IMR-90 (cell line): ENCODE measurements at regions not wholly inside any gene's neighbourhood (a gene's known extent, or its start where the extent isn't known, plus 50 kb on each side); places are given as distances from the start of the nearest gene placed in this dataset.

Source experiments
- ATAC-seq: fragments of 200-7000 bp; cut with Tn5 transposase; 2 replicates; pipeline ENCODE4 v1.9.1; 2020; ENCODE audit warnings: low read depth, mild to moderate bottlenecking, moderate library complexity
- BruUV-seq: library from RNA; stranded (reverse); fragments of 400-500 nt; replicated peaks from 2 replicates; lab custom pipeline; 2021; lab: Mats Ljungman, UMichigan
- CTCF ChIA-PET: fragments of 300-600 bp; formaldehyde crosslinking; extraction: SDS; loops from one replicate; lab custom pipeline; 2021; ENCODE audit warnings: antibody characterized with exemption; lab: Yijun Ruan, JAX
- POLR2A ChIA-PET: fragments of 300-600 bp; sonication (Branson Sonifier 250); formaldehyde crosslinking; loops from one replicate; lab custom pipeline; 2022; ENCODE audit warnings: antibody characterized with exemption; ENCODE audit not compliant: unreplicated experiment; lab: Charles Lee
- DNase-seq: peaks from one replicate; pipeline ENCODE4 v3.0.0; 2013
- H2AFZ ChIP-seq: replicated peaks from 2 replicates; pipeline ENCODE3; 2013; ENCODE audit warnings: low read length, mild to moderate bottlenecking; ENCODE audit not compliant: poor library complexity
- H2AK5ac ChIP-seq: 2 replicates; pipeline ENCODE4 v1.6.1; 2013; ENCODE audit warnings: low read depth, low read length, inconsistent platforms
- H2AK9ac ChIP-seq: replicated peaks from 2 replicates; pipeline ENCODE3; 2013; ENCODE audit warnings: mild to moderate bottlenecking, low read depth, low read length, moderate library complexity; ENCODE audit not compliant: poor library complexity
- H2BK120ac ChIP-seq: 2 replicates; pipeline ENCODE4 v1.6.1; 2013; ENCODE audit warnings: low read depth, low read length, inconsistent platforms
- H2BK15ac ChIP-seq: 3 replicates; pipeline ENCODE4 v1.6.1; 2013; ENCODE audit warnings: low read depth, low read length, inconsistent platforms
- H2BK20ac ChIP-seq: 2 replicates; pipeline ENCODE4 v1.6.1; 2013; ENCODE audit warnings: low read depth, mild to moderate bottlenecking, inconsistent platforms, low read length, moderate library complexity
- H2BK5ac ChIP-seq: 2 replicates; pipeline ENCODE4 v1.6.1; 2013; ENCODE audit warnings: mild to moderate bottlenecking, low read depth, low read length, inconsistent platforms; ENCODE audit not compliant: poor library complexity, severe bottlenecking
- H3K14ac ChIP-seq: replicated peaks from 2 replicates; pipeline ENCODE4 v1.6.1; 2013; ENCODE audit warnings: low read depth, low read length, inconsistent platforms
- H3K18ac ChIP-seq: 2 replicates; pipeline ENCODE4 v1.6.1; 2013; ENCODE audit warnings: low read depth, low read length, control low read depth
- H3K23ac ChIP-seq: 2 replicates; pipeline ENCODE4 v1.6.1; 2013; ENCODE audit warnings: low read depth, low read length, inconsistent platforms
- H3K27ac ChIP-seq: 2 replicates; pipeline ENCODE4 v1.5.1; 2013; ENCODE audit warnings: mild to moderate bottlenecking, control low read depth, low read length; ENCODE audit not compliant: insufficient read depth
- H3K27me3 ChIP-seq: 2 replicates; pipeline ENCODE4 v1.6.1; 2013; ENCODE audit warnings: low read length; ENCODE audit not compliant: control insufficient read depth, insufficient read depth
- H3K36me3 ChIP-seq: 2 replicates; pipeline ENCODE4 v1.6.1; 2013; ENCODE audit warnings: low read length, mixed read lengths; ENCODE audit not compliant: control insufficient read depth, insufficient read depth
- H3K4ac ChIP-seq: 2 replicates; pipeline ENCODE4 v1.6.1; 2013; ENCODE audit warnings: low read depth, low read length, inconsistent platforms
- H3K4me1 ChIP-seq: 2 replicates; pipeline ENCODE4 v1.6.1; 2013; ENCODE audit warnings: low read length, mixed read lengths; ENCODE audit not compliant: control insufficient read depth, insufficient read depth
- H3K4me2 ChIP-seq: 2 replicates; pipeline ENCODE4 v1.6.1; 2013; ENCODE audit warnings: low read depth, mild to moderate bottlenecking, control low read depth, low read length, moderate library complexity
- H3K4me3 ChIP-seq: 2 replicates; pipeline ENCODE4 v1.5.1; 2013; ENCODE audit warnings: low read depth, mild to moderate bottlenecking, control low read depth, low read length, moderate library complexity; ENCODE audit not compliant: insufficient read depth
- H3K56ac ChIP-seq: 2 replicates; pipeline ENCODE4 v1.6.1; 2013; ENCODE audit warnings: low read length, inconsistent platforms; ENCODE audit not compliant: insufficient read depth; ENCODE audit errors: extremely low read depth
- H3K79me1 ChIP-seq, 2 experiments: 2 replicates each; pipeline ENCODE4 v1.6.1; 2013; ENCODE audit warnings: low read length in 2 of 2, inconsistent platforms in 1 of 2, low read depth in 1 of 2
- H3K9ac ChIP-seq: 2 replicates; pipeline ENCODE4 v1.6.1; 2013; ENCODE audit warnings: low read depth, low read length, control low read depth
- H3K9me1 ChIP-seq: 2 replicates; pipeline ENCODE4 v1.6.1; 2013; ENCODE audit warnings: low read length, inconsistent platforms; ENCODE audit not compliant: insufficient read depth
- H3K9me3 ChIP-seq: 2 replicates; pipeline ENCODE4 v1.6.1; 2013; ENCODE audit warnings: low read length; ENCODE audit not compliant: control insufficient read depth, insufficient read depth
- H4K20me1 ChIP-seq: 2 replicates; pipeline ENCODE4 v1.6.1; 2013; ENCODE audit warnings: low read length, inconsistent platforms; ENCODE audit not compliant: insufficient read depth
- H4K5ac ChIP-seq: 2 replicates; pipeline ENCODE4 v1.6.1; 2013; ENCODE audit warnings: mild to moderate bottlenecking, low read depth, low read length, control low read depth
- H4K8ac ChIP-seq, 2 experiments: 2 replicates each; pipeline ENCODE4 v1.6.1; 2013; ENCODE audit warnings: low read depth in 2 of 2, low read length in 2 of 2, control low read depth in 1 of 2, inconsistent platforms in 1 of 2
- H4K91ac ChIP-seq: 2 replicates; pipeline ENCODE4 v1.6.1; 2013; ENCODE audit warnings: low read depth, low read length, inconsistent platforms; ENCODE audit not compliant: insufficient read depth
- BHLHE40 ChIP-seq: fragments of 150-350 bp; IDR thresholded peaks from 2 replicates; pipeline ENCODE4 v1.6.1; 2016; ENCODE audit warnings: mild to moderate bottlenecking, low read depth, low read length
- CEBPB ChIP-seq: IDR thresholded peaks from 2 replicates; pipeline ENCODE4 v1.6.1; 2012; ENCODE audit warnings: low read depth, low read length, improper control_type of control experiment
- CHD1 ChIP-seq: IDR thresholded peaks from 2 replicates; pipeline ENCODE4 v1.6.1; 2012; ENCODE audit warnings: low read depth, low read length, improper control_type of control experiment
- FOS ChIP-seq: fragments of 150-350 bp; IDR thresholded peaks from 2 replicates; pipeline ENCODE4 v1.6.1; 2016; ENCODE audit warnings: low read depth, low read length
- MAFK ChIP-seq: IDR thresholded peaks from 2 replicates; pipeline ENCODE4 v1.6.1; 2012; ENCODE audit warnings: low read depth, low read length, improper control_type of control experiment
- MAZ ChIP-seq: IDR thresholded peaks from 2 replicates; pipeline ENCODE4 v1.6.1; 2012; ENCODE audit warnings: low read depth, mild to moderate bottlenecking, low read length, improper control_type of control experiment, moderate library complexity, borderline replicate concordance
- NFE2L2 ChIP-seq: fragments of 150-350 bp; IDR thresholded peaks from 2 replicates; pipeline ENCODE4 v1.6.1; 2016; ENCODE audit warnings: low read depth, mild to moderate bottlenecking, low read length
- POLR2A ChIP-seq: IDR thresholded peaks from 2 replicates; pipeline ENCODE4 v1.6.1; 2012; ENCODE audit warnings: mild to moderate bottlenecking, low read depth, low read length
- RAD21 ChIP-seq: IDR thresholded peaks from 2 replicates; pipeline ENCODE4 v1.6.1; 2012; ENCODE audit warnings: low read length, improper control_type of control experiment
- RCOR1 ChIP-seq: IDR thresholded peaks from 2 replicates; pipeline ENCODE4 v1.6.1; 2012; ENCODE audit warnings: mild to moderate bottlenecking, low read length, improper control_type of control experiment; ENCODE audit not compliant: insufficient replicate concordance
- RFX5 ChIP-seq: IDR thresholded peaks from 2 replicates; pipeline ENCODE4 v1.8.0; 2012; ENCODE audit warnings: low read depth, mild to moderate bottlenecking, low read length, moderate library complexity
- SMC3 ChIP-seq: fragments of 150-350 bp; IDR thresholded peaks from 2 replicates; pipeline ENCODE4 v1.6.1; 2016; ENCODE audit warnings: low read depth, mild to moderate bottlenecking, antibody characterized with exemption, low read length, moderate library complexity
- dilution Hi-C: fragments of 300-500 bp; cut with HindIII; formaldehyde crosslinking; loops from one replicate; pipeline ENCODE4 v1.14.3; 2018; ENCODE audit warnings: low sequenced_read_pairs; ENCODE audit not compliant: unreplicated experiment
- in situ Hi-C: fragments of 300-500 bp; cut with MboI; formaldehyde crosslinking; loops from 3 replicates; pipeline ENCODE4 v1.14.3; 2019; ENCODE audit warnings: low sequenced_read_pairs, inconsistent platforms, mixed read lengths
- intact Hi-C: fragments of 100-400 bp; cut with micrococcal nuclease; formaldehyde crosslinking; loops from 2 replicates; pipeline ENCODE4 v1.10.0; 2022
- TF ChIP-seq, protein P1 (sequence below): conservative IDR thresholded peaks from 2 replicates; pipeline ENCODE4 v1.5.1; 2012; ENCODE audit warnings: mild to moderate bottlenecking, low read depth, low read length, improper control_type of control experiment
- TF ChIP-seq, protein P2 (sequence below): fragments of 150-350 bp; IDR thresholded peaks from 2 replicates; pipeline ENCODE4 v1.6.1; 2017; ENCODE audit warnings: mild to moderate bottlenecking, antibody characterized with exemption, low read length, low read depth
- TF ChIP-seq, protein P3 (sequence below): fragments of 150-350 bp; IDR thresholded peaks from 2 replicates; pipeline ENCODE4 v1.6.1; 2016; ENCODE audit warnings: low read depth, mild to moderate bottlenecking, low read length, moderate library complexity, borderline replicate concordance

DNA sequence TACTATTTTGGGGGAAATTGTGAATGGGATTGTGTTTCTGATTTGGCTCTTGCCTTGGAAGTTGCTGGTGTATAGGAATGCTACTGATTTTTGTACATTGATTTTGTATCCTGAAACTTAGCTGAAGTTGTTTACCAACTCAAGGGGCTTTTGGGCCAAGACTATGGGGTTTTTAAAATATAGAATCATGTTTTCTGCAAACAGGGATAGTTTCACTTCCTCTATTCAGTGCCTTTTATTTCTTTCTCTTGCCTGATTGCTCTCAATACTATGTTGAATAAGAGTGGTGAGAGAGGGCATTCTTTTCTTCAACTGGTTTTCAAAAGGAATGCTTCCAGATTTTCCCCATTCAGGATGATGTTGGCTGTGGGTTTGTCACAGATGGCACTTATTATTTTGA lies 1383.8 kb upstream of the ACVR2A start:
- Histone ChIP-seq H2BK15ac (no peak overlapping the region), H3K9ac (no peak overlapping the region), H2BK20ac (no peak overlapping the region), H2AK5ac (no peak overlapping the region), H3K79me1 (no peaks in the 10 kb centered on the region), H3K27me3 (no peaks in the 10 kb centered on the region), H4K91ac (no peak overlapping the region), H4K5ac (no peak overlapping the region), H3K4me2 (no peak overlapping the region), H2AFZ (no peak overlapping the region), H2AK9ac (no peak overlapping the region), H3K18ac (no peak overlapping the region), H3K36me3 (no peaks in the 10 kb centered on the region), H3K4me1 (no peaks in the 10 kb centered on the region), H3K9me3 (no peaks in the 10 kb centered on the region), H3K56ac (no peak overlapping the region), H2BK5ac (no peak overlapping the region), H3K4me3 (no peak overlapping the region), H4K8ac (no peak overlapping the region), H4K20me1 (no peaks in the 10 kb centered on the region), H3K4ac (no peak overlapping the region), H3K27ac (no peak overlapping the region), H3K23ac (no peak overlapping the region), H3K9me1 (no peaks in the 10 kb centered on the region), H2BK120ac (no peak overlapping the region), H3K14ac (no peak overlapping the region)
- intact Hi-C loops (no loop called here), in situ Hi-C loops (no loop called here), dilution Hi-C loops (no loop called here)
- BruUV-seq: no TSS peak
- no peak for ATAC-seq
- CTCF ChIA-PET: interaction anchor here (1.0 kb wide), 1 partner anchor 17 kb away, joined by 4 read pairs; no protein-coding TSS in a partner anchor
- no peak for TF ChIP-seq CHD1
- no peak for TF ChIP-seq CEBPB
- no peak for TF ChIP-seq RAD21
- TF ChIP-seq POLR2A: no peak
- TF ChIP-seq, protein P1, sequence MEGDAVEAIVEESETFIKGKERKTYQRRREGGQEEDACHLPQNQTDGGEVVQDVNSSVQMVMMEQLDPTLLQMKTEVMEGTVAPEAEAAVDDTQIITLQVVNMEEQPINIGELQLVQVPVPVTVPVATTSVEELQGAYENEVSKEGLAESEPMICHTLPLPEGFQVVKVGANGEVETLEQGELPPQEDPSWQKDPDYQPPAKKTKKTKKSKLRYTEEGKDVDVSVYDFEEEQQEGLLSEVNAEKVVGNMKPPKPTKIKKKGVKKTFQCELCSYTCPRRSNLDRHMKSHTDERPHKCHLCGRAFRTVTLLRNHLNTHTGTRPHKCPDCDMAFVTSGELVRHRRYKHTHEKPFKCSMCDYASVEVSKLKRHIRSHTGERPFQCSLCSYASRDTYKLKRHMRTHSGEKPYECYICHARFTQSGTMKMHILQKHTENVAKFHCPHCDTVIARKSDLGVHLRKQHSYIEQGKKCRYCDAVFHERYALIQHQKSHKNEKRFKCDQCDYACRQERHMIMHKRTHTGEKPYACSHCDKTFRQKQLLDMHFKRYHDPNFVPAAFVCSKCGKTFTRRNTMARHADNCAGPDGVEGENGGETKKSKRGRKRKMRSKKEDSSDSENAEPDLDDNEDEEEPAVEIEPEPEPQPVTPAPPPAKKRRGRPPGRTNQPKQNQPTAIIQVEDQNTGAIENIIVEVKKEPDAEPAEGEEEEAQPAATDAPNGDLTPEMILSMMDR: no peak
- TF ChIP-seq FOS: no peak
- TF ChIP-seq, protein P2, sequence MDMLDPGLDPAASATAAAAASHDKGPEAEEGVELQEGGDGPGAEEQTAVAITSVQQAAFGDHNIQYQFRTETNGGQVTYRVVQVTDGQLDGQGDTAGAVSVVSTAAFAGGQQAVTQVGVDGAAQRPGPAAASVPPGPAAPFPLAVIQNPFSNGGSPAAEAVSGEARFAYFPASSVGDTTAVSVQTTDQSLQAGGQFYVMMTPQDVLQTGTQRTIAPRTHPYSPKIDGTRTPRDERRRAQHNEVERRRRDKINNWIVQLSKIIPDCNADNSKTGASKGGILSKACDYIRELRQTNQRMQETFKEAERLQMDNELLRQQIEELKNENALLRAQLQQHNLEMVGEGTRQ: no peak
- no peak for TF ChIP-seq MAFK
- no peak for TF ChIP-seq NFE2L2
- TF ChIP-seq, protein P3, sequence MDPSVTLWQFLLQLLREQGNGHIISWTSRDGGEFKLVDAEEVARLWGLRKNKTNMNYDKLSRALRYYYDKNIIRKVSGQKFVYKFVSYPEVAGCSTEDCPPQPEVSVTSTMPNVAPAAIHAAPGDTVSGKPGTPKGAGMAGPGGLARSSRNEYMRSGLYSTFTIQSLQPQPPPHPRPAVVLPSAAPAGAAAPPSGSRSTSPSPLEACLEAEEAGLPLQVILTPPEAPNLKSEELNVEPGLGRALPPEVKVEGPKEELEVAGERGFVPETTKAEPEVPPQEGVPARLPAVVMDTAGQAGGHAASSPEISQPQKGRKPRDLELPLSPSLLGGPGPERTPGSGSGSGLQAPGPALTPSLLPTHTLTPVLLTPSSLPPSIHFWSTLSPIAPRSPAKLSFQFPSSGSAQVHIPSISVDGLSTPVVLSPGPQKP: no peak
- no peak for TF ChIP-seq RFX5
- no peak for TF ChIP-seq SMC3
- TF ChIP-seq RCOR1: no peak
- TF ChIP-seq MAZ: no peak
- TF ChIP-seq BHLHE40: no peak
- POLR2A ChIA-PET: no interaction called here
- no peak for DNase-seq
